ENCODE measurements at regions not wholly inside any gene's neighbourhood (a gene's known extent, or its start where the extent isn't known, plus 50 kb on each side); places are given as distances from the start of the nearest gene placed in this dataset.

DNA sequence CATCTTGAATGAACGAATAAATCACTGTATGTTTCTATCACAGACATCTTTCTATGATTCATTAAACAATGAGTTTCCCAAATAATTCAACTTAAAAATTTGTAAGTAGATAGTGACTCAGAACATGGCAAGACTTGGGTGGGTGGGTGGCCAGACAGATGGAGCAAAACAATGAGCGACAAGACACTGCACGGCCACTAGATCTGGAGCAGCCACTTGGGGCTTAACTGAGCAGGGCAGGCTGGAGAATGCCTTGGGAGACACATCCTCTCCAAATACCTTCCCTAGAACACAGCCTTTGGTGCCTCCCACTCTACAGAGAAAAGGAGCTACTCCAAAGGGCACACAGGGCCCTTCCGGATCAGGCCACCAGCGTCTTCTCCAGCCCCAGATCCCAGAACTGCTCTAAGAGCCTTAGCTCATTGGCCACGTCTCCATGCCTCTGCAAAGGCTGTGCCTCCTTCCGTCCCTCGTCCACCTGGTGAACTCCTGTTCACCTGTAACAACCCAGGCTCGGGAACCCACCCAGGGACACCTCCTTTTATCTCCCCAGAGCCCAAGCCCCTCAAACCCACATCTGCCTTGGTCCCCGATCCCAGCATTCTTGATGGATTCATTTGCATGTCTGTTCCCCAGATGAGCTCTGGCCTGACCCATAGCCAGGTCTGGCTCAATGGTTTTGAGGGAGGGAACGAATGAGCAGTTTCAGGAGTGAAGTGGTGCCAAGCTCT is 134.9 kb upstream of the IQSEC1 start:
- DNase-seq (ENCODE audit: low read depth) = no peak
- H3K4me3 ChIP-seq (ENCODE audit: low read length) = no peak overlapping the region
- TF ChIP-seq, protein P1, sequence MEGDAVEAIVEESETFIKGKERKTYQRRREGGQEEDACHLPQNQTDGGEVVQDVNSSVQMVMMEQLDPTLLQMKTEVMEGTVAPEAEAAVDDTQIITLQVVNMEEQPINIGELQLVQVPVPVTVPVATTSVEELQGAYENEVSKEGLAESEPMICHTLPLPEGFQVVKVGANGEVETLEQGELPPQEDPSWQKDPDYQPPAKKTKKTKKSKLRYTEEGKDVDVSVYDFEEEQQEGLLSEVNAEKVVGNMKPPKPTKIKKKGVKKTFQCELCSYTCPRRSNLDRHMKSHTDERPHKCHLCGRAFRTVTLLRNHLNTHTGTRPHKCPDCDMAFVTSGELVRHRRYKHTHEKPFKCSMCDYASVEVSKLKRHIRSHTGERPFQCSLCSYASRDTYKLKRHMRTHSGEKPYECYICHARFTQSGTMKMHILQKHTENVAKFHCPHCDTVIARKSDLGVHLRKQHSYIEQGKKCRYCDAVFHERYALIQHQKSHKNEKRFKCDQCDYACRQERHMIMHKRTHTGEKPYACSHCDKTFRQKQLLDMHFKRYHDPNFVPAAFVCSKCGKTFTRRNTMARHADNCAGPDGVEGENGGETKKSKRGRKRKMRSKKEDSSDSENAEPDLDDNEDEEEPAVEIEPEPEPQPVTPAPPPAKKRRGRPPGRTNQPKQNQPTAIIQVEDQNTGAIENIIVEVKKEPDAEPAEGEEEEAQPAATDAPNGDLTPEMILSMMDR (conservative IDR thresholded peaks at IDR 0.05; ENCODE audit: low read length) = no peak

DNA sequence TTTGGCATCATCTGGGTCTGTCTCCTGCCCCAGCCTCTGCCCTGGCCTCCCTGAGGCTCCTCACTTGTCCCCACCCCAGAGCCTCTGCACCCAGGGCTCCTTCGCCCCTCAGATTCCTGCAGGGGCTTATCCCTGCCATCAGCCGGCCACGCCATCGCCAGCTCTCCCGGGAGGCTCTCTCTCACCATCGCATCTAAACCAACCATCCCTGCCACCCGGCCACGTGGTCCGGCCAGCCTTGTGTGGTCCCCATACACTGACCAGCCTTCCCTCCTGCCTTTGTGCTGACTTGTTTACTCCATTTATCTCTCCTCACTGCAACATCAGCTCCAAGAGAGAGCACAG is 134.3 kb upstream of the IQSEC1 start:
- H3K4me3 ChIP-seq (ENCODE audit: low read length) = no peak overlapping the region
- TF ChIP-seq, protein P1 (conservative IDR thresholded peaks at IDR 0.05; ENCODE audit: low read length) = no peak
- DNase-seq (ENCODE audit: low read depth) = no peak

DNA sequence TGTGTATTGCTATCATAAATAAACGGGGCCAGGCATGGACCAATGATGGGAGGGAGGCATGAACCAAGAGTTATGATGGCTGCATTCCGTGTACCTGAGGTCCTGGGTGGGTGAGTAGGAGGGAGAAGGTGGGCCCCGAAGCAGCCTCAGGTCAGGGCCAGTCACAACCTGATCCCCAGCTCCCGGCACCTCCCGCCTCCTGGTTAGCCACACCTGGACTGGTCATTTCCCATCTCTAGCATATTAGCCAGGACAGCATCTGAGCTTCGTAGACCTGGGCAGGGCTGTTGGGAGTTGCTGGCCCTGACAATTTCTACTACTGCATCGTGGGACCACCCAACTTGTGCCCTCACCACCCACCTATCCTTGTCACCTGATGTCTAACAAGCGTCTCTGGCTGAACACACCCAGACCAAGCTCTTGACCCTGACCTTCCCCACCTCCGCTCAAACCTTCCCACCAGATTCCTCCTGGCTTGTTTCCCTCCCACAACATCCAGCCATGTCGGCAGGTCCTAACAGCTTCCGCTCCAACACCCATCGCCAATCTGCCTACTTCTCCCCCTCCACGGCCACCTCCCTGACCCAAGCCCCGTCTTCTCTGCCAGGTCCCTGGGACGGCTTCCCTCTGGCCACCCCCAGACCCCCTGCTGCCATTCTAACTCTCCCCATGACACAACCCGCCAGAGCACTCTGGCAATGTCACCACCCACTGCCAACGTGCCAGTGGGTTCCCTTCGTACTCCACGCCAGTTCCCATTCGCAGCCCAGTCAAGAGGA is 133.8 kb upstream of the IQSEC1 start:
- DNase-seq (ENCODE audit: low read depth) = no peak
- TF ChIP-seq, protein P1 (conservative IDR thresholded peaks at IDR 0.05; ENCODE audit: low read length) = no peak
- no peak overlapping the region for H3K4me3 ChIP-seq (ENCODE audit: low read length)

DNA sequence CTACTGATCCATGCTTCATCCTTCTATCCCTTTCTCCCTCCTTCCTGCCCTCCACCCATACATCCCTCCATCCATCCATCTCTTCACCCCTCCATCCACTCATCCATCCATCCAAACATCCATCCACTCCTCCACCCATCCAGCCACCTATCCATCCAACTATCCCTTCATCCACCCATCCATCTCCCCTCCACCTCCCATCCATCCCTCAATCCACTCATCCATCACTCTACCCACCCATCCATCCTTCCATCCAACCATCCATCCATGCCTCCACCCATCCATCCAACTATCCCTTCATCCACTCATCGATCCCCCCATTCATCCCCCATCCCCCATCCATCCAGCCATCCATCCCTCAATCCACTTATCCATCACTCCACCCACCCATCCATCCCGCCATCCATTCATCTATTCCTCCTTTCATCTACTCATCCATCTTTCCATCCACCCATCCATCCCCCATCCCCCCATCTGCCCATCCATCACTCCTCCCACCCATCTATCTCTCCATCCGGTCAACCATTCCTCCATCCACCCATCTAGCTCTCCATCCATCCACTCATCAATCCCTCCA is 132.4 kb upstream of the IQSEC1 start:
- no peak for DNase-seq (ENCODE audit: low read depth)
- no peak overlapping the region for H3K4me3 ChIP-seq (ENCODE audit: low read length)
- TF ChIP-seq, protein P1 (conservative IDR thresholded peaks at IDR 0.05; ENCODE audit: low read length) = no peak

DNA sequence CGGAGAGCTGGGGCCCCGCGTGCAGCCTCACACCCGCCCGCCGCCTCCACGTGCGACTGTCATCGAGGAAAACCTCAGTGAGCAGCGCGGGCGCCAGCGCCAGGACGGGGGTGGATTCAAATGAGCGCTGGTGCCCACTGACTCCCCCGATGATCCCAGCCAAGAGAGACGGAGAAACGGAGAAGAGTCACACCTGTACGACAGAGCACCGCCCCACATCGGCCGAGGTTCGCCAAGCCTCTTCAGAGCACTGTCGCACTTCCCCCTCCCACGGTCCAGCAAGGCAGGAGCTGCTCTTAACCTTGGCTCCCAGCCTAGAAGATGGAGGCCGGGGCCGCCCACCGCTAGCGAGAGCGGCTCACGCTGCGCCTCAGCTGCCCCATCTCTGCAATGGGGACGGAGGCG is 130.9 kb upstream of the IQSEC1 start:
- TF ChIP-seq, protein P1 (conservative IDR thresholded peaks at IDR 0.05; ENCODE audit: low read length) = no peak
- H3K4me3 ChIP-seq (ENCODE audit: low read length) = no peak overlapping the region
- DNase-seq (ENCODE audit: low read depth) = no peak

DNA sequence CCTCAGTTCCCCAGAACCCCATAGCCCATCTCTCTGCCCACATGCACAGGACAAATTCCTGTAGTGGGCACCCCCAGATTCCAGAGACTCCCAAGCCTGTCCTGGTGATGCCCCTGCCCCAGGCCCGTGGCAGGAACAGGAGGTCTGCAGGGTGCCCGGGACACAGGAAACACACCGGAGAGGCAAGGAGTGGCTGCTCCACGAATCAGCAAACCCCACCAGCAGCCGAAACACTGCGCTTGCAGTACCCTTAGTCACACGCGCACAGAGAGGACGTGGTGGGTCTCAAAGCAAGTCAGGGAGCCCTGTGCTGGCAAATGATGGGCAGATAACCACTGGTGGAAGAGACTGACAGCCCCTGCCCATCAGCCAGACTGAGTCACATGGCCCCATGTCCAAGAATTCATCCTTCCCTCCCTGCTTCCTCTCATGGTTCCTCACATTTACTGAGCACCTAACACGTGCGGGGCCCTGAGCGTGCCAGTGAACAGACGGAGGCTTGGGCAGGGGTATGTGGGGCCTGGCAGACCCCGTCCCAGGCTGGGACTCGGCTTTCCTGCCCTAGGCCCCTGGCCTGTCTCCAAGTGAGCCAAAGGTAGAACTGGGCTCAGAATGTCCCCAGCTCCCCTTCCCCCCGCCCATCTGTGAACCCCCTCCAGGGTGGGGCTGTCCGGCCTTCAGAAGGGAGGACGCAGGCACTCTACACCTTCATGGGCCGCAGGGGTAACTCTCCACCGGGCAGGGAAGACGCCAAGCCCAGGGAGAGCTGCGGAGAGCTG is 130.4 kb upstream of the IQSEC1 start:
- no peak for DNase-seq (ENCODE audit: low read depth)
- H3K4me3 ChIP-seq (ENCODE audit: low read length) = no peak overlapping the region
- TF ChIP-seq, protein P1 (conservative IDR thresholded peaks at IDR 0.05; ENCODE audit: low read length) = no peak

Measured in AG10803 (cell line).